GM12874 (cell line): ENCODE measurements at regions not wholly inside any gene's neighbourhood (a gene's known extent, or its start where the extent isn't known, plus 50 kb on each side); places are given as distances from the start of the nearest gene placed in this dataset.

Experiments used
- TF ChIP-seq, protein P1 (sequence below): IDR thresholded peaks from 2 replicates; pipeline ENCODE4 v1.5.1; 2011; ENCODE audit warnings: low read depth, mild to moderate bottlenecking, control low read depth, low read length, moderate library complexity; ENCODE audit not compliant: insufficient read depth

GRCh38 chr13:70297189-70297616, 189.0 kb upstream of the KLHL1 start:
- TF ChIP-seq, protein P1, sequence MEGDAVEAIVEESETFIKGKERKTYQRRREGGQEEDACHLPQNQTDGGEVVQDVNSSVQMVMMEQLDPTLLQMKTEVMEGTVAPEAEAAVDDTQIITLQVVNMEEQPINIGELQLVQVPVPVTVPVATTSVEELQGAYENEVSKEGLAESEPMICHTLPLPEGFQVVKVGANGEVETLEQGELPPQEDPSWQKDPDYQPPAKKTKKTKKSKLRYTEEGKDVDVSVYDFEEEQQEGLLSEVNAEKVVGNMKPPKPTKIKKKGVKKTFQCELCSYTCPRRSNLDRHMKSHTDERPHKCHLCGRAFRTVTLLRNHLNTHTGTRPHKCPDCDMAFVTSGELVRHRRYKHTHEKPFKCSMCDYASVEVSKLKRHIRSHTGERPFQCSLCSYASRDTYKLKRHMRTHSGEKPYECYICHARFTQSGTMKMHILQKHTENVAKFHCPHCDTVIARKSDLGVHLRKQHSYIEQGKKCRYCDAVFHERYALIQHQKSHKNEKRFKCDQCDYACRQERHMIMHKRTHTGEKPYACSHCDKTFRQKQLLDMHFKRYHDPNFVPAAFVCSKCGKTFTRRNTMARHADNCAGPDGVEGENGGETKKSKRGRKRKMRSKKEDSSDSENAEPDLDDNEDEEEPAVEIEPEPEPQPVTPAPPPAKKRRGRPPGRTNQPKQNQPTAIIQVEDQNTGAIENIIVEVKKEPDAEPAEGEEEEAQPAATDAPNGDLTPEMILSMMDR: no peak

GRCh38 chr13:70284371-70284770, 176.1 kb upstream of the KLHL1 start:
- TF ChIP-seq, protein P1: no peak

- TF ChIP-seq, protein P1: no peak
Observed at GRCh38 chr13:70275841-70276240, 167.6 kb upstream of the KLHL1 start.

DNA sequence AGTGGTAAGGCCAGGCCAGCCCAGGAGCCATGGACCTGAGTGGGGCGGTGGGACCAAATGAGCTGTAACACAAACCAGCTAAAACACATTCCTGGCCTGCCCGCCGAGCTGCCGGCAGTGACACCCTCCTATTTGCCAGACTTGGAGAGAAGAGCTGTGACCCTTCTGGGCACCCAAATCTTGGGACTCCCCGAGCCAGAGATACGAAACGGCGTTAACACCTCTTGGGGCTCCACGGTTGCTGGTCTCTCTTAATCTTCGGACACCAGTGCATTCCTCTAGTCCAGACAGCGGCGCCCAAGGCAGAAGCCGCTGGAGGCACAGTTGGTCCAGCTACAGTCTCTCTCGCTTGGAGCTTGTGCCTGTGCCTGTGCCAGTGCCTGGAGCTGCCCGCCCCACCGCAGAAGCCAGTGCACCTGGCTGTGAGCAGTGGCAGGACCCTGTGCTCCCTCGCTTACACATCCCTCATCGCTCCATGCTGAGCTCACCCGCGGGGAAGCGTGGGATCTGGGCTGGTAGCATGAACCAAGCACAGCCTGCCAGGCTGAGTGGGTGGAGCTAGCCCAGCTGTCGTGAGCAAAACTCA, 147.2 kb upstream of the KLHL1 start:
- TF ChIP-seq, protein P1: no peak

DNA sequence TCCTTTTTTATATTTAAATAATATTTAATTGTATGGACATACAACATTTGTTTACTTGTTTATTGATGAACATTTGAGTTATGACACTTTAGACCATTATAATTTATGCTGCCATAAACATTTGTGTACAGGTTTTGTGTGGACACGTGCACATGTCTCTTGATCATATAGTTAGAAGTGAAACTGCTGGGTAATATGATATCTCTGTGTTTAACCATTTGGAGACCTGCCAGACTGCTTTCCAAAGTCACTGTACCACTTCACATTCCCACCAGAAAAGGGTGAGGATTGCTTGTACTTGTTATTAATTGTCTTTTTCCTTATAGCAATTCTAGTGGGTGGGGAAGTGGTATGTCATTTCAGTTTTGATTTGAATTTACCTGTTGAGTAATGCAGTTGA, 145.6 kb upstream of the KLHL1 start:
- TF ChIP-seq, protein P1: no peak

DNA sequence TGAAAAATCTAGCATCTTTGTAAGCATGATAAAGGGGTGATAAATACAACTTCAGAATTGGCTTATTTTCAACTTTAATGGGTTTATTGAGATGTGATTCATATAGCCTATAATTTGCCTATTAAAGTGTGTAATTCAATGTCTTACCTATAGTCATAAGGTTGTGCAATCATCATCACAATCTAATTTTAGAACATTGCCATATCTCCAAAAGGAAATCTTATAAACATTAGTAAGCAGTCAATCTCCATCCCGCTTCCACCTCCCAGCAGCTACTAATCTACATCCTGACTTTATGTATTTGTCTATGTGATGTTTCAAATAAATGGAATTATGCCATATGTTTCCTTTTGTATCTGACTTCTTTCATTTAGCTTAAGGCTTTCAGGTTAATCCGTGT, 145.2 kb upstream of the KLHL1 start:
- TF ChIP-seq, protein P1: no peak

DNA sequence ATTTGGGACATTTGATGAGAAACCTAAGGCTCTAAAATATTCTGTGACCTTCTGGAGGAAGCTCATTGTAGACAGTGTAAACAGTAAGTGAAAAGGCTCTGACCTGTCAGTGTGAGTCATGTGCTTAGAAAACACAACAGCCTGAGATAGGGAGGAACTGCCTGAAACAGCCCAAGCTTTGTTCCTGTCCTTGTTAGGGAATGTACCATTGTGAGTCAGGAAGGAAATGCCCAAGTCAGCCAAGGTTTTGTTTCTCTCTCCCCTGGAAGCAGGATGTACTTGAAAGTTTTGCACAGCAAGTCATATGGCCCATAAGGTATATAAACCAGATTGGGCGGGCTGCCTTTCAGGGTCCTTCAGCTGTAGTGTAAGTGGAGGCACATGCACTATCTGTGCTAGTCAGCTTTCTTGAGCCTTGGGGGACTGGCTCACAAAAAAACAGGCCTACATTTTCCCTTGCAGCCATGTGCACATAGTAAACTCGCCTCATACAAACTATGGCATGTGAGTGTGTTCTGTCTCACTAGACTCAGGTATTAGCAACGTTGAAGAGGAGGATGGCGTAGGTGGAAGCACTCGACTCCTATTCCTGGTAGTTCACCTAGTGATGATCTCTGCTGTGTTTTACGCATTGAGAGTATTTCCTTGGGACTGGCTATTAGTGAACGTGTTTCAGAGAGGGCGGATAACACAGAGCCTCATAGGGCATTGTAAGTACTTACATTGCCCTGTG, 141.2 kb upstream of the KLHL1 start:
- TF ChIP-seq, protein P1: no peak
